PC-3 (cell line): ENCODE measurements at regions not wholly inside any gene's neighbourhood (a gene's known extent, or its start where the extent isn't known, plus 50 kb on each side); places are given as distances from the start of the nearest gene placed in this dataset.

ENCODE experiments used
- CTCF ChIP-seq: fragments of 300-600 bp; sonication (generic); conservative IDR thresholded peaks from 2 replicates; pipeline ENCODE4 v1.5.1; 2017; ENCODE audit warnings: antibody characterized with exemption, low read depth, mild to moderate bottlenecking, low read length
- EZH2 ChIP-seq: fragments of 300-600 bp; sonication (generic); IDR thresholded peaks from one replicate; pipeline ENCODE4 v1.6.1; 2017; ENCODE audit warnings: antibody characterized with exemption, mild to moderate bottlenecking, low read length; ENCODE audit not compliant: unreplicated experiment
- EZH2phosphoT487 ChIP-seq: fragments of 300-600 bp; sonication (generic); IDR thresholded peaks from 2 replicates; pipeline ENCODE4 v1.6.1; 2018; ENCODE audit warnings: mild to moderate bottlenecking, antibody characterized with exemption, low read length, borderline replicate concordance

- TF ChIP-seq CTCF (no peak), EZH2phosphoT487 (no peak), EZH2 (no peak)
Observed at GRCh38 chr2:59177748-59178147, 936.6 kb upstream of the FANCL start.
